Body of pancreas (tissue), 4 donors: ENCODE measurements at regions not wholly inside any gene's neighbourhood (a gene's known extent, or its start where the extent isn't known, plus 50 kb on each side); places are given as distances from the start of the nearest gene placed in this dataset.
"Not testable (repeated sequence)": the region's sequence is repeated elsewhere in the genome, so short reads cannot be mapped to it uniquely, and the experiment has no call there.

ENCODE experiments used
- CTCF ChIP-seq, 7 experiments: fragments of 450-650 bp in 4 of 7; fragments of 200-600 bp in 3 of 7; sonication (generic) in 3 of 7; IDR thresholded peaks; one replicate each; pipeline ENCODE4 v1.5.1; 2016 to 2019; ENCODE audit warnings: antibody characterized with exemption in 7 of 7
- POLR2A ChIP-seq, 3 donors: fragments of 450-650 bp; IDR thresholded peaks; one replicate each; pipeline ENCODE4 v1.6.1; 2016; ENCODE audit warnings: antibody characterized with exemption in 3 of 3, mild to moderate bottlenecking in 2 of 3

- not testable (repeated sequence) for TF ChIP-seq POLR2A, CTCF (IDR thresholded peaks at IDR 0.05)
Observed at GRCh38 chr4:131750006-131750405, 1399.1 kb upstream of the PCDH10 start.
